Keratinocyte (primary cell): ENCODE measurements at regions not wholly inside any gene's neighbourhood (a gene's known extent, or its start where the extent isn't known, plus 50 kb on each side); places are given as distances from the start of the nearest gene placed in this dataset.

Experiments used
- DNase-seq: peaks from one replicate; pipeline ENCODE4 v3.0.0-alpha.2; 2011; ENCODE audit warnings: low read depth, missing footprints, low spot score
- FAIRE-seq: peaks from 2 replicates; lab custom pipeline; 2011; peaks lifted over from hg19 to GRCh38; lab: Jason Lieb, UNC
- H2AFZ ChIP-seq: 2 replicates; pipeline ENCODE4 v1.6.0; 2012; ENCODE audit warnings: low read length, control low read depth, inconsistent platforms; ENCODE audit not compliant: control insufficient read depth
- H3K27ac ChIP-seq: 2 replicates; pipeline ENCODE4 v1.5.1; 2011; ENCODE audit warnings: low read length; ENCODE audit not compliant: control insufficient read depth, insufficient read depth
- H3K27me3 ChIP-seq: 3 replicates; pipeline ENCODE4 v1.6.0; 2011; ENCODE audit warnings: low read length; ENCODE audit not compliant: control insufficient read depth, insufficient read depth; ENCODE audit errors: extremely low read depth
- H3K36me3 ChIP-seq, 2 experiments: 2 replicates in 1 of 2; 3 replicates in 1 of 2; pipeline ENCODE4 v1.5.1; 2011; ENCODE audit warnings: low read length in 2 of 2, mild to moderate bottlenecking in 1 of 2; ENCODE audit not compliant: control insufficient read depth in 2 of 2, insufficient read depth in 2 of 2; ENCODE audit errors: extremely low read depth in 1 of 2
- H3K4me1 ChIP-seq: 3 replicates; pipeline ENCODE4 v1.5.1; 2011; ENCODE audit warnings: low read length; ENCODE audit not compliant: control insufficient read depth, insufficient read depth; ENCODE audit errors: extremely low read depth
- H3K4me2 ChIP-seq: 3 replicates; pipeline ENCODE4 v1.6.0; 2011; ENCODE audit warnings: low read depth, low read length; ENCODE audit not compliant: control insufficient read depth, insufficient read depth; ENCODE audit errors: extremely low read depth
- H3K4me3 ChIP-seq, 3 experiments: fragments of 200-600 bp in 1 of 3; sonication (generic) in 1 of 3; 2 replicates in 2 of 3; 3 replicates in 1 of 3; pipeline ENCODE4 v1.5.1; 2011 to 2016; ENCODE audit warnings: low read length in 3 of 3, mild to moderate bottlenecking in 3 of 3, control low read depth in 2 of 3, inconsistent platforms in 1 of 3, low read depth in 1 of 3, mixed read lengths in 1 of 3, mixed run types in 1 of 3, moderate library complexity in 1 of 3; ENCODE audit not compliant: control insufficient read depth in 2 of 3, insufficient read depth in 2 of 3; ENCODE audit errors: extremely low read depth in 1 of 3
- H3K79me2 ChIP-seq: 2 replicates; pipeline ENCODE4 v1.6.0; 2012; ENCODE audit warnings: low read length; ENCODE audit not compliant: control insufficient read depth, insufficient read depth
- H3K9ac ChIP-seq: 3 replicates; pipeline ENCODE4 v1.6.0; 2011; ENCODE audit warnings: low read length; ENCODE audit not compliant: control insufficient read depth, insufficient read depth; ENCODE audit errors: extremely low read depth
- H3K9me1 ChIP-seq: 3 replicates; pipeline ENCODE4 v1.6.0; 2011; ENCODE audit warnings: low read length; ENCODE audit not compliant: control insufficient read depth, insufficient read depth; ENCODE audit errors: extremely low read depth
- H3K9me3 ChIP-seq: 2 replicates; pipeline ENCODE4 v1.5.1; 2012; ENCODE audit warnings: low read depth, low read length; ENCODE audit not compliant: control insufficient read depth
- H4K20me1 ChIP-seq: 3 replicates; pipeline ENCODE4 v1.6.0; 2011; ENCODE audit warnings: low read length; ENCODE audit not compliant: control insufficient read depth, insufficient read depth; ENCODE audit errors: extremely low read depth
- CTCF ChIP-seq, 3 experiments: IDR thresholded peaks in 1 of 3; conservative IDR thresholded peaks in 1 of 3; optimal IDR thresholded peaks in 1 of 3; 2 replicates in 2 of 3; 3 replicates in 1 of 3; pipeline versions ENCODE3 to v1.5.1; 2011; ENCODE audit warnings: low read length in 3 of 3, mild to moderate bottlenecking in 3 of 3, moderate library complexity in 2 of 3, control low read depth in 1 of 3, inconsistent platforms in 1 of 3; ENCODE audit not compliant: insufficient read depth in 2 of 3; ENCODE audit errors: extremely low read depth in 1 of 3
- EZH2 ChIP-seq: IDR thresholded peaks from one replicate; pipeline ENCODE4 v1.6.1; 2012; ENCODE audit warnings: inconsistent platforms, mild to moderate bottlenecking, low read length, moderate library complexity
- dilution Hi-C: fragments of 300-500 bp; cut with MboI; formaldehyde crosslinking; loops from one replicate; pipeline ENCODE4 v1.7.0; 2020; ENCODE audit warnings: low sequenced_read_pairs; ENCODE audit not compliant: extremely low pct_ligation_motif_present

GRCh38 chr3:64932016-64932518 lies 244.3 kb upstream of the ADAMTS9 start:
- no peak overlapping the region for H3K9ac ChIP-seq
- H3K9me3 ChIP-seq, result peaks cover 2% of the 10 kb centered on the region
- dilution Hi-C loops, result no loop called here
- H3K27me3 ChIP-seq, result no peaks in the 10 kb centered on the region
- no peaks in the 10 kb centered on the region for H4K20me1 ChIP-seq
- no peak overlapping the region for H3K4me3 ChIP-seq
- no peak overlapping the region for H3K27ac ChIP-seq
- H3K4me1 ChIP-seq, result peaks cover 6% of the 10 kb centered on the region
- H3K4me2 ChIP-seq, result no peak overlapping the region
- DNase-seq, result no peak
- H2AFZ ChIP-seq, result no peak overlapping the region
- no peaks in the 10 kb centered on the region for H3K79me2 ChIP-seq
- no peaks in the 10 kb centered on the region for H3K9me1 ChIP-seq
- TF ChIP-seq CTCF (optimal IDR thresholded peaks at IDR 0.05 in 1 of 3, IDR thresholded peaks at IDR 0.05 in 1 of 3, conservative IDR thresholded peaks at IDR 0.05 in 1 of 3; ENCODE audit: extremely low read depth in 1 of 3, insufficient read depth in 2 of 3, low read length in 3 of 3) (no peak), EZH2 (no peak)
- FAIRE-seq, result no peak
- H3K36me3 ChIP-seq, result no peaks in the 10 kb centered on the region

- dilution Hi-C loops, result no loop called here
- Histone ChIP-seq H4K20me1 (no peaks in the 10 kb centered on the region), H2AFZ (no peak overlapping the region), H3K27ac (no peak overlapping the region), H3K4me3 (no peak overlapping the region), H3K79me2 (no peaks in the 10 kb centered on the region), H3K9me1 (no peaks in the 10 kb centered on the region), H3K9ac (no peak overlapping the region), H3K4me1 (no peaks in the 10 kb centered on the region), H3K4me2 (no peak overlapping the region), H3K36me3 (no peaks in the 10 kb centered on the region), H3K27me3 (no peaks in the 10 kb centered on the region), H3K9me3 (peaks cover 2% of the 10 kb centered on the region)
- FAIRE-seq (no peak), DNase-seq (no peak)
- TF ChIP-seq EZH2, result no peak
- no peak for TF ChIP-seq CTCF (optimal IDR thresholded peaks at IDR 0.05 in 1 of 3, IDR thresholded peaks at IDR 0.05 in 1 of 3, conservative IDR thresholded peaks at IDR 0.05 in 1 of 3; ENCODE audit: extremely low read depth in 1 of 3, insufficient read depth in 2 of 3, low read length in 3 of 3)
These were observed 243.1 kb upstream of the ADAMTS9 start for GRCh38 chr3:64930891-64931290.
